ENCODE measurements at regions not wholly inside any gene's neighbourhood (a gene's known extent, or its start where the extent isn't known, plus 50 kb on each side); places are given as distances from the start of the nearest gene placed in this dataset.
"Not testable (repeated sequence)": the region's sequence is repeated elsewhere in the genome, so short reads cannot be mapped to it uniquely, and the experiment has no call there.

- not testable (repeated sequence) for TF ChIP-seq RCOR1 (IDR thresholded peaks at IDR 0.05; ENCODE audit: insufficient replicate concordance, low read length); CTCF (conservative IDR thresholded peaks at IDR 0.05; ENCODE audit: low read depth, low read length); USF2 (IDR thresholded peaks at IDR 0.05; ENCODE audit: low read depth, low read length); POLR2A (IDR thresholded peaks at IDR 0.05; ENCODE audit: low read depth, low read length); MXI1 (IDR thresholded peaks at IDR 0.05; ENCODE audit: borderline replicate concordance, low read depth, low read length); FOS (IDR thresholded peaks at IDR 0.05; ENCODE audit: low read depth, low read length); BHLHE40 (IDR thresholded peaks at IDR 0.05; ENCODE audit: low read depth, low read length); ELK1 (IDR thresholded peaks at IDR 0.05; ENCODE audit: borderline replicate concordance, low read depth, low read length); RAD21 (IDR thresholded peaks at IDR 0.05; ENCODE audit: low read length); MAFK (IDR thresholded peaks at IDR 0.05; ENCODE audit: low read depth, low read length); RFX5 (IDR thresholded peaks at IDR 0.05; ENCODE audit: low read depth, low read length); CEBPB (IDR thresholded peaks at IDR 0.05; ENCODE audit: low read depth, low read length)
Measured at GRCh38 chr2:111526041-111526639, 357.9 kb downstream of the ANAPC1 start.
